ENCODE measurements at regions not wholly inside any gene's neighbourhood (a gene's known extent, or its start where the extent isn't known, plus 50 kb on each side); places are given as distances from the start of the nearest gene placed in this dataset.

DNA sequence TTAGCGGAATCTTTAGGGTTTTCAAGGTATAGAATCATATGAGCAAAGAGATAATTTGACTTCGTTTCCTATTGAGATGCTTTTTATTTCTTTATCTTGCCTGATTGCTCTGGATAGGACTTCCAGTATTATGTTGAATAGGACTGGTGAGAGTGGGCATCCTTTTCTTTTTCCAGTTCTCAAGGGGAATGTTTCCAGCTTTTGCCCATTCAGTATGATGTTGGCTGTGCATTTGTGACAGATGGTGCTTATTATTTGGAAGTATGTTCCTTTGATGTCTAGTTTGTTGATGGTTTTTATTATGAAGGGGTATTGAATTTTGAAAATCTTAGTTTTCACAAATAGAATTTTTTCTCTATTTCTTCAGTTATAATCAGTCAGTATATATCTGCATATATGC lies 656.6 kb upstream of the MAP3K7 start:
- no peak for TF ChIP-seq CTCF (IDR thresholded peaks at IDR 0.05)
- no peak for TF ChIP-seq POLR2A (IDR thresholded peaks at IDR 0.05)

Measured in upper lobe of left lung (tissue), 4 donors.